ENCODE measurements at regions not wholly inside any gene's neighbourhood (a gene's known extent, or its start where the extent isn't known, plus 50 kb on each side); places are given as distances from the start of the nearest gene placed in this dataset.

GRCh38 chr11:131228378-131228777, 142.0 kb upstream of the NTM start:
- intact Hi-C loops (cut with DNase I), result no loop called here
- H3K36me3 ChIP-seq, result no peaks in the 10 kb centered on the region
- no peaks in the 10 kb centered on the region for H3K4me1 ChIP-seq (replicated peaks)
- H3K27ac ChIP-seq, result no peak overlapping the region
- no peaks in the 10 kb centered on the region for H3K27me3 ChIP-seq (replicated peaks; ENCODE audit: insufficient read depth)
- no peaks in the 10 kb centered on the region for H3K9me3 ChIP-seq
- WGBS, result 36% methylated on average over 2 of the region's 2 CpGs
- no peak for TF ChIP-seq CTCF (IDR thresholded peaks at IDR 0.05)
- DNase-seq (ENCODE audit: low spot score), result no peak
- H3K4me3 ChIP-seq, result no peak overlapping the region

GRCh38 chr11:131229221-131229620, 141.2 kb upstream of the NTM start:
- WGBS, result 66% methylated on average over 2 of the region's 2 CpGs
- DNase-seq (ENCODE audit: low spot score), result no peak
- Histone ChIP-seq H3K27ac (no peak overlapping the region), H3K9me3 (no peaks in the 10 kb centered on the region), H3K4me3 (no peak overlapping the region), H3K27me3 (replicated peaks; ENCODE audit: insufficient read depth) (no peaks in the 10 kb centered on the region), H3K36me3 (no peaks in the 10 kb centered on the region), H3K4me1 (replicated peaks) (no peaks in the 10 kb centered on the region)
- intact Hi-C loops (cut with DNase I), result no loop called here
- no peak for TF ChIP-seq POLR2AphosphoS5 (IDR thresholded peaks at IDR 0.05)
- no peak for TF ChIP-seq CTCF (IDR thresholded peaks at IDR 0.05)
- no peak for TF ChIP-seq POLR2A (IDR thresholded peaks at IDR 0.05)

GRCh38 chr11:131231317-131231940, 139.0 kb upstream of the NTM start:
- no peak for DNase-seq (ENCODE audit: low spot score)
- Histone ChIP-seq H3K27me3 (replicated peaks; ENCODE audit: insufficient read depth) (no peaks in the 10 kb centered on the region), H3K9me3 (no peaks in the 10 kb centered on the region), H3K36me3 (no peaks in the 10 kb centered on the region), H3K27ac (no peak overlapping the region), H3K4me3 (no peak overlapping the region), H3K4me1 (replicated peaks) (no peaks in the 10 kb centered on the region)
- no peak for TF ChIP-seq POLR2A (IDR thresholded peaks at IDR 0.05)
- TF ChIP-seq POLR2AphosphoS5 (IDR thresholded peaks at IDR 0.05), result no peak
- TF ChIP-seq CTCF (IDR thresholded peaks at IDR 0.05), result no peak
- intact Hi-C loops (cut with DNase I), result no loop called here
- 73% methylated on average over 6 of the region's 6 CpGs for WGBS

- H3K9me3 ChIP-seq, result no peaks in the 10 kb centered on the region
- no peak overlapping the region for H3K27ac ChIP-seq
- H3K27me3 ChIP-seq (replicated peaks; ENCODE audit: insufficient read depth), result no peaks in the 10 kb centered on the region
- H3K36me3 ChIP-seq, result no peaks in the 10 kb centered on the region
- H3K4me3 ChIP-seq, result no peak overlapping the region
- WGBS, result 64% methylated on average over 4 of the region's 4 CpGs
- no peaks in the 10 kb centered on the region for H3K4me1 ChIP-seq (replicated peaks)
- DNase-seq (ENCODE audit: low spot score), result no peak
- TF ChIP-seq POLR2A (IDR thresholded peaks at IDR 0.05) (no peak), CTCF (IDR thresholded peaks at IDR 0.05) (no peak), POLR2AphosphoS5 (IDR thresholded peaks at IDR 0.05) (no peak)
- intact Hi-C loops (cut with DNase I), result no loop called here
These were observed 138.2 kb upstream of the NTM start for GRCh38 chr11:131232261-131232660.

- DNase-seq (ENCODE audit: low spot score), result no peak
- Histone ChIP-seq H3K27me3 (replicated peaks; ENCODE audit: insufficient read depth) (no peaks in the 10 kb centered on the region), H3K27ac (no peak overlapping the region), H3K36me3 (no peaks in the 10 kb centered on the region), H3K4me1 (replicated peaks) (no peaks in the 10 kb centered on the region), H3K9me3 (no peaks in the 10 kb centered on the region), H3K4me3 (no peak overlapping the region)
- TF ChIP-seq POLR2A (IDR thresholded peaks at IDR 0.05) (no peak), POLR2AphosphoS5 (IDR thresholded peaks at IDR 0.05) (no peak), CTCF (IDR thresholded peaks at IDR 0.05) (no peak)
- intact Hi-C loops (cut with DNase I), result no loop called here
- 87% methylated on average over 15 of the region's 15 CpGs for WGBS
These were observed 136.2 kb upstream of the NTM start for GRCh38 chr11:131234221-131234620.

Data from prostate gland (tissue), 2 donors.